ENCODE measurements at regions not wholly inside any gene's neighbourhood (a gene's known extent, or its start where the extent isn't known, plus 50 kb on each side); places are given as distances from the start of the nearest gene placed in this dataset.
"Not testable (repeated sequence)": the region's sequence is repeated elsewhere in the genome, so short reads cannot be mapped to it uniquely, and the experiment has no call there.

DNA sequence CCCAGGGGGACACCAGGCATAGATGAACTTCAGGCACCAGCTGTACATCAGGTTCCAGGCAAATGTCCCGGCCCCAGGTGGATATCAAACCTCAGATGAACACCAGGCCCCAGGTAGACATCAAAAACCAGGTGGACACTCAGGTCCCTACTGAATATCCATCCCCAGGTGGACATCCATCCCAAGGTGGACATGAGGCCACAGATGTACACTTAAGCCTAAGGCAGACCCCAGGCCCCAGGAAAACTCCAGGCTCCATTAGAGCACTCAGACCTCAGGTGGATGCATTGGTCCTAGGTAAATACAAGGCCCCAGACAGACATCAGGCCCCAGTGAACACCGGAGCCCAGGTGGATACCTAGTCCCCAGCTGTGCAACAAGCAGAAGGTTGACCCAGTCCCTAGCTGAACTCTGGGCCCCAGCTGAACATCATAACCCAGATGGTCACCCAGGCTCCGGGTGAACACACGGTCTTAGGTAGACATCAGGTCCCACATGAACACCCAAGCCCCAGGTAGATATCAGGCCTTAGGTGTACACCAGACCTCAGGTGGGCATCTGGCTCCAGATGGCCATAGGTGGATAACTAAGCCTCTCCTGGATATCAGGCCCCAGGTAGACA is 1484.3 kb upstream of the TPTE start:
- H3K27ac ChIP-seq; H3K27me3 ChIP-seq; H3K4me1 ChIP-seq; H3K36me3 ChIP-seq; intact Hi-C loops (cut with DNase I); H3K4me3 ChIP-seq; DNase-seq: not testable (repeated sequence)
- H3K9me3 ChIP-seq = peaks cover 0 to 57% (median 3%) of the 10 kb centered on the region in 3 donors
- WGBS, 2 donors = no CpG with 5 or more reads among the region's 4 CpGs

DNA sequence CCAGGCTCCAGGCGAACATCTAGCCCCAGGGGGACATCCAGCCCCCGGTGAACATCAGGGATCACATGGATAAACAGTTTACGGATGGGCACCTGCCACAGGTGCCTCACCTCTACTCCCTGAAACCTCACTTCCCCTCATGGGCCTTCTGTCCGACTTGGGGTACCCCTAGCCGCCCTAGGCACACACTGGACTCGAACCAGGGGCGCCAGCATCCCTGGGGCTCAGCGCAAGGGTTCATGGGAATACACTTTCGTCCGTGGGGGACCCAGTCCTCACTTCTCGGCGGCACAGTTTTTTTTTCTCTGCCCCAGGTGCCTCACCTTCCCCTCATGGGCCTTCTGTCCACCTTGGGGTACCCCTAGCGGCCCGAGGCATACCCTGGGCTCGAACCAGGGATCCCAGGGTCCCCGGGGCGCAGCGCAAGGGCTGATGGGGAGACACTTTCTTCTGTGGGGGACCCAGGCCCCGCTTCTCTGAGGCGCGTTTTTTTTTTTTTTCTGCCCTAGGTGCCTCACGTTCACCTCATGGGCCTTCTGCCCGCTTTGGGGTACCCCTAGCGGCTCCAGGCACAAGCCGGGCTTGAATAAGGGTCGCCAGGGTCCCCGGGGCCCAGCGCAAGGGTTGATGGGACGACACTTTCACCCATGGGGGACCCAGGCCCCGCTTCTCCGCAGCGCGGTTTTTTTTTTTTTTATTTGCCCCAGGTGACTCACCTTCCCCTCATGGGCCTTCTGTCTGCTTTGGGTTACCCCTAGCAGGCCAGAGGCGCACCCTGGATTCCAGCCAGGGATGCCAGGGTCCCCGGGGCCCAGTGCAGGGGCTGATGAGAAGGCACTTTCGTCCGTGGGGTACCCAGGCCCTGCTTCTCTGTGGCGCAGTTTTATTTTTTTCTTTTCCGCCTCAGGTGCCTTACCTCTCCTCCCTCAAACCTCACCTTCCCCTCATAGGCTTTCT is 1483.5 kb upstream of the TPTE start:
- H3K36me3 ChIP-seq; DNase-seq; H3K27me3 ChIP-seq; intact Hi-C loops (cut with DNase I); H3K4me3 ChIP-seq; H3K27ac ChIP-seq; H3K4me1 ChIP-seq: not testable (repeated sequence)
- WGBS, 2 donors = 56 to 66% methylated on average over 13 to 20 of the region's 39 CpGs
- H3K9me3 ChIP-seq = peaks cover 0 to 58% (median 3%) of the 10 kb centered on the region in 3 donors

DNA sequence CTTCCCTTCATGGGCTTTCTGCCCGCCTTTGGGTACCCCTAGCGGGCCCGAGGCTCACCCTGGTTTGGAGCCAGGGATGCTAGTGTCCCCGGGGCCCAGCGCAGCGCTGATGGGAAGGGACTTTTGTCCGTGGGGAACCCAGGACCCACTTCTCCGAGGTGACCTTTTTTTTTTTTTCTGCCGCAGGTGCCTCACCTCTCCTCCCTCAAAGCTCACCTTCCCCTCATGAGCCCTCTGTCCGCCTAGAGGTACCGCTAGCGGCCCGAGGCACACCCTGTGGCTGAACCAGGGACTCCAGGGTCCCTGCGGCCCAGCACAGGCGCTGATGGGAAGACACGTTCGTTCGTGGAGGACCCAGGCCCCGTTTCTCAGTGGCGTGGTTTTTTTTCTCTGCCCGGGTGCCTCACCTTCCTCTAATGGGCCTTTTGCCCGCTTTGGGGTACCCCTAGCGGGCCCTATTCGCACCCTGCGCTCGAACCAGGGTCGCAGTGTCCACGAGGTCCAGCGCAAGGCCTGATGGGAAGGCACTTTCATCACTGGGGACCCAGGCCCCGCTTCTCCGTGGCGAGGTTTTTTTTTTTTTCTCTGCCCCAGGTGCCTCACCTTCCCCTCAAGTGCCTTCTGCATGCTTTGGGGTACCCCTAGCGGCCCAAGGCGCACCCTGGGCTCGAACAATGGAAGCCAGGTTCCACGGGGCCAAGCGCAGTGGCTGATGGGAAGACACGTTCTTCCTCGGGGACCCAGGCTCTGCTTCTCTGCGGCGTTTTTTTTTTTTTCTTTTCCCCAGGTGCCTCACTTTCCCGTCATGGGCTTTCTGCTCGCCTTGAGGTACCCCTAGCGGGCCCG is 1481.6 kb upstream of the TPTE start:
- H3K27ac ChIP-seq; H3K4me1 ChIP-seq; H3K36me3 ChIP-seq; H3K4me3 ChIP-seq; H3K27me3 ChIP-seq; intact Hi-C loops (cut with DNase I); DNase-seq: not testable (repeated sequence)
- WGBS, 2 donors = 61 to 73% methylated on average over 27 to 39 of the region's 45 CpGs
- peaks cover 0 to 47% (median 3%) of the 10 kb centered on the region in 3 donors for H3K9me3 ChIP-seq

DNA sequence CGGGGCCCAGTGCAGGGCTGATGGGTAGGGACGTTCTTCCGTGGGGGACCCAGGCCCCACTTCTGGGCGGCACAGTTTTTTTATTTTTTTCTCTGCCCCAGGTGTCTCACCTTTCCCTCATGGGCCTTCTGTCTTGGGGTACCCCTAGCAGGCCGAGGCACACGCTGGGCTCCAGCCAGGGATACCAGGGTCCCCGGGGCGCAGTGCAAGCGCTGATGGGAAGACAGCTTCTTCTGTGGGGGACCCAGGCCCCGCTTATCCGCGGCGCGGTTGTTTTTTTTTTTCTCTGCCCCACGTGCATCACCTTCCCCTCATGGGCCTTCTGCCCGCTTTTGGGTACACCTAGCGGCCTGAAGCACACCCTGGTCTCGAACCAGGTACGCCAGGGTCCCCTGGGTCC is 1481.0 kb upstream of the TPTE start:
- H3K36me3 ChIP-seq; DNase-seq; H3K27me3 ChIP-seq; intact Hi-C loops (cut with DNase I); H3K4me1 ChIP-seq; H3K27ac ChIP-seq; H3K4me3 ChIP-seq: not testable (repeated sequence)
- H3K9me3 ChIP-seq = peaks cover 0 to 47% (median 3%) of the 10 kb centered on the region in 3 donors
- 54 to 64% methylated on average over 6 to 16 of the region's 19 CpGs for WGBS, 2 donors

DNA sequence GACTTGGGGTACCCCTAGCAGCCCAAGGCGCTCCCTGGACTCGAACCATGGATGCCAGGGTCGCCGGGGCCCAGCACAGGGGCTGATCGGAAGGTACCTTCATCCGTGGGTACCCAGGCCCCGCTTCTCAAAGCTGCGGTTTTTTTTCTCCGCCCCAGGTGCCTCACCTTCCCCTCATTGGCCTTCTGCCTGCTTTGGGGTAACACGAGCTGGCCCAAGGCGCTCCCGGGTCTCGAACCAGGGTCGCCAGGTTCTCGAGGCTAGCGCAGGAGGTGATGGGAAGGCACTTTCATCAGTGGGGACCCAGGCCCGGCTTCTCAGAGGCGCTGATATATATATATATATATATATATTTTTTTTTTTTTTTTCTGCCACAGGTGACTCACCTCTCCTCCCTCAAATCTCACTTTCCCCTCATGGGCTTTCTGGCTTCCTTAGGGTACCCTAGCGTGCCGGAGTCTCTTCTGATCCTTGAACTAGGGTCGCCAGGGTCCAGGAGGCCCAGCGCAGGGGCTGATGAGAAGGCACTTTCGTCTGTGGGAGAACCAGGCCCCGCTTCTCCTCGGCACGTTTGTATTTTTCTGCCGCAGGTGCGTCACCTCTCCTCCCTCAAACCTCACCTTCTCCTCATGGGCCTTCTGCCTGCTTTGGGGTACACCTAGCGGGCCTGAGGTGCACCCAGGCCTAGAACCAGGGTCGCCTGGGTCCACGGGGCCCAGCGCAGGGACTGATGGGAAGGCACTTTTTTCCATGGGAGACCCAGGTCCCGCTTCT is 1480.0 kb upstream of the TPTE start:
- WGBS, 2 donors = 87% methylated on average over 3 of the region's 33 CpGs; no CpG with 5 or more reads in 1 of the 2 donors
- not testable (repeated sequence) for H3K27me3 ChIP-seq, DNase-seq

DNA sequence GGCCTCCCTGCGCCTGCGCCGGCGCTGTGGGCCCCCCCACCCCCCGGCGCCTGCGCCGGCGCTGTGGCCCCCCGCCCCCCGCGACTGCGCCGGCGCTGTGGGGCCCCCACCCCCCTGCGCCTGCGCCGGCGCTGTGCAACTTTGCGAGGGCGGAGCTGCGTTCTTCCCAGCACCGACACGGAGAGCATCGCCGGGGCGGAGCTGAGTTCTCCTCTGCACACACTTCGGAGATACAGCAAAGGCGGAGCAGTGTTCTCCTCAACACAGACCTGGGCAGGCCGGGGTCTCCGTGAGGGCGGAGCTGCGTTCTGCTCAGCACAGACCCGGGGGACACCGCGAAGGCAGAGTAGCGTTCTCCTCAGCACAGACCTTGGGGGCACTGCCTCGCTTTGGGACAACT is 1478.3 kb upstream of the TPTE start:
- H3K4me1 ChIP-seq; intact Hi-C loops (cut with DNase I); H3K27me3 ChIP-seq; H3K27ac ChIP-seq; H3K4me3 ChIP-seq; DNase-seq; H3K36me3 ChIP-seq: not testable (repeated sequence)
- H3K9me3 ChIP-seq = peaks cover 0 to 34% (median 3%) of the 10 kb centered on the region in 3 donors
- 69% methylated on average over 7 of the region's 38 CpGs; no CpG with 5 or more reads in 1 of the 2 donors for WGBS, 2 donors

More for the DNA sequence above, 1480.0 kb upstream of the TPTE start:
- H3K27ac ChIP-seq; H3K4me1 ChIP-seq; H3K36me3 ChIP-seq; intact Hi-C loops (cut with DNase I); H3K4me3 ChIP-seq: not testable (repeated sequence)
- H3K9me3 ChIP-seq = peaks cover 0 to 47% (median 3%) of the 10 kb centered on the region in 3 donors

DNA sequence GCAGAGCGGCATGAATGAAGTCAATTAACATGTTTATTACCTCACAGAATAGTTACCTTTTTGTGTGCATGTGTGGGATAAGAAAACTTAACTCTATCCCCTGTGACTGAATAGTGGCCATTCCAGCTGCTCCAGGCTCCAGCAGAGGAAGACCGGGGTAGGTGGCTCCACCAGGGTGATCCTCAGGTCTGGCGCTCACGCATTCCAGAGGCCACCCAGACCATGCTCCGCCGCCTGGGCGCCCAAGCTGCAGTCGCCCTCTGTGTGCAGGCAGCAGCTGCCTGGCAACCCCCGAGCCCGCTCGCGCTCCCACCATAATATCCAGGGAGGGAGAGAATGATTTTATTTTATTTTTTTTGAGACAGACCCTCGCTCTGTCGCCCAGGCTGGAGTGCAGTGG is 1474.5 kb upstream of the TPTE start:
- 70 to 76% methylated on average over 4 to 5 of the region's 14 CpGs for WGBS, 2 donors
- H3K4me3 ChIP-seq; intact Hi-C loops (cut with DNase I); H3K27ac ChIP-seq; H3K9me3 ChIP-seq; H3K4me1 ChIP-seq; DNase-seq; H3K36me3 ChIP-seq; H3K27me3 ChIP-seq: not testable (repeated sequence)

DNA sequence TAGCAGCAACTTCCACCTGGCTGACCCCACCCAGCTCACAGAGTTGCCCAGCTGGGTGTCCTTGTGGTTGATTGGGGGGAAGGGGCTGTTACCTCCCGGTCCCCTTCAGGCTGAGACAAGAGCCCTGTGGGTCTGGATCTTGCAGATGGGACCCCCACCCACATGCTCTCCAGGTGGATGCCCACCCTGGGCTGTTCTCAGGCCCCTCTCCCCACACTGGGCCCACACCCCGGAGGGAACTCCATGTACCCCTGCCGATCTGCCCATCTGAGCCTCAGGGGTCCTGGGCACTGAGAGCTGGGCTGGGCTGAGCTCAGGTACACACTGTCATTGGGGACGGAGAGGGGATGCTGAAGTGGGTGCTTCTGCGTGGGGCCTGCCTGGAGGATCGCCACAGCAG is 1453.9 kb upstream of the TPTE start:
- H3K9me3 ChIP-seq; H3K27ac ChIP-seq; DNase-seq; H3K36me3 ChIP-seq; H3K4me1 ChIP-seq; intact Hi-C loops (cut with DNase I); H3K27me3 ChIP-seq; H3K4me3 ChIP-seq: not testable (repeated sequence)
- no CpG with 5 or more reads among the region's 6 CpGs for WGBS, 2 donors

DNA sequence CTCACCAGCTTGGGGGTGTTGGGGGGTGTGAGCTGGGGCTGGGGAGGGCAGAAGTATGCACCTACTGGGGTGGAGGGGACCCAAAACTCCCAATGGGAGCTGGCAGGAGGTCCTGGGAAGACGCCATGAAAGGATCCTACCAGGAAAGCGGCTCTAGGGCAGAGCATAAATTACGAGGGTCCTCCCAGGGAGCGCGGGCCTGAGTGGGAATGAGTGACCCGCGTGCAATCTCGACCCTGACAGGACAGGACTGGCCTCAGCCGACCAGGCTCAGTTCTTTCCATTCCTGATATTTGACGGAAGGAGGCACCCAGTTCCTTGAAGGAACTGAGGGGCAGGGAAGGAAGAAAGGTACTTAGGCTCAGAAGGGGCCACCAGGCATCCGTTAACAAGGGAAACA is 1452.8 kb upstream of the TPTE start:
- H3K4me3 ChIP-seq; intact Hi-C loops (cut with DNase I); H3K4me1 ChIP-seq; H3K9me3 ChIP-seq; DNase-seq; H3K36me3 ChIP-seq; H3K27me3 ChIP-seq; H3K27ac ChIP-seq: not testable (repeated sequence)
- 76 to 90% methylated on average over 10 of the region's 11 CpGs for WGBS, 2 donors

DNA sequence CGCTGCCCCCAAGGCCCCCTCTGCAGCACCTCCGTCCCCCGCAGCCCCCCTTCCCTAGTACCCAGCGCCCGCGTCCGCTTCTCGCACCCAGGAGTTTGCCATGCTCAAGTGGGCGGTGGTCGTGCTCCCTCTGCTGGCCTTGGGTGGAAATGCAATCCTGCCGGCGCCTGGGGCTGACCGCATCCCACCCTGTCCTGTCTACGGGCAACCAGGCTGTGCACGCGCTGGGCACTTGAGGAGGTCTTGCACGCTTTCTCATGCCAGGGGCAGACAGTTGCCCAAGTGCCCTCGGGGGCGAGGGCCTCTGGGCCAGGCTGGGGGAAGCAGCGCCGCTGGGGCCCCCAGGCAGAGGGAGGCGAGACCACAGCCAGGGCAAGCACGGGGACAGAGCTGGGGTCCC is 1450.7 kb upstream of the TPTE start:
- intact Hi-C loops (cut with DNase I); H3K27ac ChIP-seq; DNase-seq; H3K4me1 ChIP-seq; H3K36me3 ChIP-seq; H3K4me3 ChIP-seq; H3K27me3 ChIP-seq: not testable (repeated sequence)
- peaks cover 0 to 19% (median 0%) of the 10 kb centered on the region in 3 donors for H3K9me3 ChIP-seq
- WGBS, 2 donors = no CpG with 5 or more reads among the region's 23 CpGs

DNA sequence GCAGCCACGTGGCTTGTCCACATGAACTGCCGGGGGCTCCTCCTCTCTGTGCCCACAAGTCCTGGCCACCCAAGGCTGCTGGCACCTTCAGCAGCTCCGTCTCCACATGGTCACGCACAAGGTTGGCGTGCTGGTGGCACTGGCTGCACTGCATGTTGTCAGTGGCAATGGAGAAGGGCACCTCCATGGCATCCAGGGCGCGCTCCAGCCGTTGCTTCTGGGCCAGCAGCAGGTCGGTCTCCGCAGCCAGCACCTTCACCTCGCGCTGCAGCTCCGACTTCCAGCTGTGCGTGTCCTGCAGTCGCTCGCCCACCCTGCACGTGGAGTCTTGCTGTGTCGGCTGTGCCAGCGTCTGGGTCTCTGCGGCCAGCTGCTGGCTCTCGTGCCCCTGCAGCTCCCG is 1448.4 kb upstream of the TPTE start:
- H3K9me3 ChIP-seq = peaks cover 0 to 19% (median 0%) of the 10 kb centered on the region in 3 donors
- DNase-seq; intact Hi-C loops (cut with DNase I); H3K27me3 ChIP-seq; H3K4me1 ChIP-seq; H3K4me3 ChIP-seq; H3K27ac ChIP-seq; H3K36me3 ChIP-seq: not testable (repeated sequence)
- no CpG with 5 or more reads among the region's 22 CpGs for WGBS, 2 donors

DNA sequence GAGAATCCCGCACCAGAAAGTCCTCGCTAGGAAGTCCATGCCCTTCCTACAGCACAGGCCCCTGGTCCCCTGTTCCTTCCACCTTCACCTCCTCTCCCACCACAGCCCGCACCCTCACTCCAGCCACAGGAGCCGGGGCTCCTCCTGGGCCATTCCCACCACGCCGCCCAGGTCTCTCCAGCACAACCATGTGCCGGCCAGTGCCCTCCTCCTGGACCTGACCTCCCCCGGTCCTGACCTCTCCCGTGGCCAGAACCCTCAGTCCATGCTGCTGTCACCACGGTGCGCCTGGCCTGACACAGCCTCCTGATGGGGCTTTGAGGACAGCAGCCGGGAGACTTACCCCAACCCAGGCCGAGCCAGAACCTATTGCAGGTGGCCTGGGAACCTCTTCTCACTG is 1446.6 kb upstream of the TPTE start:
- H3K27me3 ChIP-seq; H3K4me1 ChIP-seq; intact Hi-C loops (cut with DNase I); H3K4me3 ChIP-seq; H3K27ac ChIP-seq; DNase-seq; H3K36me3 ChIP-seq: not testable (repeated sequence)
- WGBS, 2 donors = no CpG with 5 or more reads among the region's 13 CpGs
- peaks cover 0 to 19% (median 0%) of the 10 kb centered on the region in 3 donors for H3K9me3 ChIP-seq

Measured in esophagus squamous epithelium (tissue), 5 donors.